ENCODE measurements at regions not wholly inside any gene's neighbourhood (a gene's known extent, or its start where the extent isn't known, plus 50 kb on each side); places are given as distances from the start of the nearest gene placed in this dataset.
"Not testable (repeated sequence)": the region's sequence is repeated elsewhere in the genome, so short reads cannot be mapped to it uniquely, and the experiment has no call there.

GRCh38 chr7:91365097-91365496, 100.9 kb downstream of the FZD1 start:
- H3K36me3 Mint-ChIP-seq (ENCODE audit: low read depth); DNase-seq (ENCODE audit: low spot score); H3K27ac Mint-ChIP-seq; H3K4me3 Mint-ChIP-seq (ENCODE audit: low read depth); H3K27me3 Mint-ChIP-seq (ENCODE audit: low read depth); H3K4me1 Mint-ChIP-seq (ENCODE audit: low read depth); intact Hi-C loops (cut with micrococcal nuclease); H3K9me3 Mint-ChIP-seq: not testable (repeated sequence)

GRCh38 chr7:91366091-91366490, 101.9 kb downstream of the FZD1 start:
- Mint-ChIP-seq H3K4me1 (ENCODE audit: low read depth) (no peaks in the 10 kb centered on the region), H3K4me3 (ENCODE audit: low read depth) (no peak overlapping the region), H3K27me3 (ENCODE audit: low read depth) (no peaks in the 10 kb centered on the region), H3K9me3 (no peaks in the 10 kb centered on the region), H3K36me3 (ENCODE audit: low read depth) (no peaks in the 10 kb centered on the region), H3K27ac (no peak overlapping the region)
- intact Hi-C loops (cut with micrococcal nuclease): no loop called here
- no peak for DNase-seq (ENCODE audit: low spot score)

GRCh38 chr7:91367812-91368578, 103.8 kb downstream of the FZD1 start:
- Mint-ChIP-seq H3K27me3 (ENCODE audit: low read depth) (no peaks in the 10 kb centered on the region), H3K9me3 (no peaks in the 10 kb centered on the region), H3K27ac (no peak overlapping the region), H3K4me1 (ENCODE audit: low read depth) (no peaks in the 10 kb centered on the region), H3K4me3 (ENCODE audit: low read depth) (no peak overlapping the region), H3K36me3 (ENCODE audit: low read depth) (no peaks in the 10 kb centered on the region)
- no peak for DNase-seq (ENCODE audit: low spot score)
- intact Hi-C loops (cut with micrococcal nuclease): no loop called here

GRCh38 chr7:91372323-91372722, 108.1 kb downstream of the FZD1 start:
- Mint-ChIP-seq H3K4me3 (ENCODE audit: low read depth) (no peak overlapping the region), H3K27me3 (ENCODE audit: low read depth) (no peaks in the 10 kb centered on the region), H3K9me3 (no peaks in the 10 kb centered on the region), H3K36me3 (ENCODE audit: low read depth) (no peaks in the 10 kb centered on the region), H3K4me1 (ENCODE audit: low read depth) (no peaks in the 10 kb centered on the region), H3K27ac (no peak overlapping the region)
- no peak for DNase-seq (ENCODE audit: low spot score)
- intact Hi-C loops (cut with micrococcal nuclease): no loop called here

- DNase-seq (ENCODE audit: low spot score): no peak
- no peaks in the 10 kb centered on the region for H3K9me3 Mint-ChIP-seq
- H3K27me3 Mint-ChIP-seq (ENCODE audit: low read depth): no peaks in the 10 kb centered on the region
- no peak overlapping the region for H3K27ac Mint-ChIP-seq
- intact Hi-C loops (cut with micrococcal nuclease): no loop called here
- no peaks in the 10 kb centered on the region for H3K36me3 Mint-ChIP-seq (ENCODE audit: low read depth)
- no peak overlapping the region for H3K4me3 Mint-ChIP-seq (ENCODE audit: low read depth)
- H3K4me1 Mint-ChIP-seq (ENCODE audit: low read depth): no peaks in the 10 kb centered on the region
Observed at GRCh38 chr7:91373111-91373800, 109.0 kb downstream of the FZD1 start.

- DNase-seq (ENCODE audit: low spot score): no peak
- Mint-ChIP-seq H3K4me3 (ENCODE audit: low read depth) (no peak overlapping the region), H3K36me3 (ENCODE audit: low read depth) (no peaks in the 10 kb centered on the region), H3K27me3 (ENCODE audit: low read depth) (no peaks in the 10 kb centered on the region), H3K9me3 (no peaks in the 10 kb centered on the region), H3K27ac (no peak overlapping the region), H3K4me1 (ENCODE audit: low read depth) (no peaks in the 10 kb centered on the region)
- intact Hi-C loops (cut with micrococcal nuclease): no loop called here
Observed at GRCh38 chr7:91374321-91374989, 110.2 kb downstream of the FZD1 start.

- no peaks in the 10 kb centered on the region for H3K36me3 Mint-ChIP-seq (ENCODE audit: low read depth)
- H3K27ac Mint-ChIP-seq: no peak overlapping the region
- H3K4me1 Mint-ChIP-seq (ENCODE audit: low read depth): no peaks in the 10 kb centered on the region
- H3K9me3 Mint-ChIP-seq: no peaks in the 10 kb centered on the region
- intact Hi-C loops (cut with micrococcal nuclease): no loop called here
- no peak overlapping the region for H3K4me3 Mint-ChIP-seq (ENCODE audit: low read depth)
- no peak for DNase-seq (ENCODE audit: low spot score)
- no peaks in the 10 kb centered on the region for H3K27me3 Mint-ChIP-seq (ENCODE audit: low read depth)
Observed at GRCh38 chr7:91375378-91375777, 111.1 kb downstream of the FZD1 start.

- H3K9me3 Mint-ChIP-seq: no peaks in the 10 kb centered on the region
- no peak overlapping the region for H3K27ac Mint-ChIP-seq
- intact Hi-C loops (cut with micrococcal nuclease): no loop called here
- H3K36me3 Mint-ChIP-seq (ENCODE audit: low read depth): no peaks in the 10 kb centered on the region
- H3K4me3 Mint-ChIP-seq (ENCODE audit: low read depth): no peak overlapping the region
- no peaks in the 10 kb centered on the region for H3K4me1 Mint-ChIP-seq (ENCODE audit: low read depth)
- DNase-seq (ENCODE audit: low spot score): no peak
- H3K27me3 Mint-ChIP-seq (ENCODE audit: low read depth): no peaks in the 10 kb centered on the region
Observed at GRCh38 chr7:91378131-91378530, 113.9 kb downstream of the FZD1 start.

GRCh38 chr7:91379236-91379635, 115.0 kb downstream of the FZD1 start:
- Mint-ChIP-seq H3K4me3 (ENCODE audit: low read depth) (no peak overlapping the region), H3K4me1 (ENCODE audit: low read depth) (no peaks in the 10 kb centered on the region), H3K27me3 (ENCODE audit: low read depth) (no peaks in the 10 kb centered on the region), H3K27ac (no peak overlapping the region), H3K9me3 (no peaks in the 10 kb centered on the region), H3K36me3 (ENCODE audit: low read depth) (no peaks in the 10 kb centered on the region)
- no peak for DNase-seq (ENCODE audit: low spot score)
- intact Hi-C loops (cut with micrococcal nuclease): no loop called here

GRCh38 chr7:91379991-91380390, 115.8 kb downstream of the FZD1 start:
- no peaks in the 10 kb centered on the region for H3K4me1 Mint-ChIP-seq (ENCODE audit: low read depth)
- H3K4me3 Mint-ChIP-seq (ENCODE audit: low read depth): no peak overlapping the region
- intact Hi-C loops (cut with micrococcal nuclease): no loop called here
- no peaks in the 10 kb centered on the region for H3K36me3 Mint-ChIP-seq (ENCODE audit: low read depth)
- no peaks in the 10 kb centered on the region for H3K27me3 Mint-ChIP-seq (ENCODE audit: low read depth)
- H3K9me3 Mint-ChIP-seq: no peaks in the 10 kb centered on the region
- no peak overlapping the region for H3K27ac Mint-ChIP-seq
- no peak for DNase-seq (ENCODE audit: low spot score)

GRCh38 chr7:91383053-91383904, 119.0 kb downstream of the FZD1 start:
- H3K4me1 Mint-ChIP-seq (ENCODE audit: low read depth): no peaks in the 10 kb centered on the region
- H3K27me3 Mint-ChIP-seq (ENCODE audit: low read depth): no peaks in the 10 kb centered on the region
- DNase-seq (ENCODE audit: low spot score): no peak
- intact Hi-C loops (cut with micrococcal nuclease): no loop called here
- H3K27ac Mint-ChIP-seq: no peak overlapping the region
- no peaks in the 10 kb centered on the region for H3K36me3 Mint-ChIP-seq (ENCODE audit: low read depth)
- H3K9me3 Mint-ChIP-seq: no peaks in the 10 kb centered on the region
- H3K4me3 Mint-ChIP-seq (ENCODE audit: low read depth): no peak overlapping the region

- H3K9me3 Mint-ChIP-seq: no peaks in the 10 kb centered on the region
Observed at GRCh38 chr7:91383905-91384274, 119.7 kb downstream of the FZD1 start.

More at GRCh38 chr7:91383905-91384274, 119.7 kb downstream of the FZD1 start:
- Mint-ChIP-seq H3K36me3 (ENCODE audit: low read depth) (no peaks in the 10 kb centered on the region), H3K4me1 (ENCODE audit: low read depth) (no peaks in the 10 kb centered on the region), H3K27me3 (ENCODE audit: low read depth) (no peaks in the 10 kb centered on the region), H3K27ac (no peak overlapping the region), H3K4me3 (ENCODE audit: low read depth) (no peak overlapping the region)
- DNase-seq (ENCODE audit: low spot score): no peak
- intact Hi-C loops (cut with micrococcal nuclease): no loop called here
